Esophagus squamous epithelium (tissue), 4 donors: ENCODE measurements at regions not wholly inside any gene's neighbourhood (a gene's known extent, or its start where the extent isn't known, plus 50 kb on each side); places are given as distances from the start of the nearest gene placed in this dataset.

ENCODE experiments used
- POLR2A ChIP-seq, 4 donors: fragments of 450-650 bp; IDR thresholded peaks; one replicate each; pipeline ENCODE4 v1.6.1; 2017; ENCODE audit warnings: antibody characterized with exemption in 4 of 4, mild to moderate bottlenecking in 4 of 4, moderate library complexity in 3 of 4
- TF ChIP-seq, protein P1 (sequence below), 6 experiments: fragments of 450-650 bp in 4 of 6; fragments of 200-600 bp in 2 of 6; sonication (generic) in 2 of 6; IDR thresholded peaks; one replicate each; pipeline ENCODE4 v1.5.1; 2016 to 2019; ENCODE audit warnings: antibody characterized with exemption in 6 of 6, mild to moderate bottlenecking in 4 of 6, moderate library complexity in 4 of 6

DNA sequence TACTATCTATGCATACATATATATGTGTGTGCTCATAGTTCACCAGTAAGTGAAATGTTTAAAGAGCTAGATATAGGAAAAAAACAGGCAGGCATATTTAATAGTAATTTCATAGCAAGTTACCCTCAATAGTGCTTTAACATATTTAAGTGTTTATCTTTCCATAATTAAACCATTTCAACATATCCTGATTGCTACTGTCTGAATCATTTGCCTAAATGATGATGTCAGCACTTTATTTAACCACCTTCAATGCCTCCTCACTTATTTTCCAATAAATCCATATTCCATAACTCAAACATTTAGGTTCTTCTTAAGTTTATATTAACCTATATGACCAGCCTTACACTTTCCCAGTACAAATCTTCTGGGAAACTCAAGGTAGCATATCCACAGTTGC is 601.1 kb downstream of the ARL4A start:
- TF ChIP-seq, protein P1, sequence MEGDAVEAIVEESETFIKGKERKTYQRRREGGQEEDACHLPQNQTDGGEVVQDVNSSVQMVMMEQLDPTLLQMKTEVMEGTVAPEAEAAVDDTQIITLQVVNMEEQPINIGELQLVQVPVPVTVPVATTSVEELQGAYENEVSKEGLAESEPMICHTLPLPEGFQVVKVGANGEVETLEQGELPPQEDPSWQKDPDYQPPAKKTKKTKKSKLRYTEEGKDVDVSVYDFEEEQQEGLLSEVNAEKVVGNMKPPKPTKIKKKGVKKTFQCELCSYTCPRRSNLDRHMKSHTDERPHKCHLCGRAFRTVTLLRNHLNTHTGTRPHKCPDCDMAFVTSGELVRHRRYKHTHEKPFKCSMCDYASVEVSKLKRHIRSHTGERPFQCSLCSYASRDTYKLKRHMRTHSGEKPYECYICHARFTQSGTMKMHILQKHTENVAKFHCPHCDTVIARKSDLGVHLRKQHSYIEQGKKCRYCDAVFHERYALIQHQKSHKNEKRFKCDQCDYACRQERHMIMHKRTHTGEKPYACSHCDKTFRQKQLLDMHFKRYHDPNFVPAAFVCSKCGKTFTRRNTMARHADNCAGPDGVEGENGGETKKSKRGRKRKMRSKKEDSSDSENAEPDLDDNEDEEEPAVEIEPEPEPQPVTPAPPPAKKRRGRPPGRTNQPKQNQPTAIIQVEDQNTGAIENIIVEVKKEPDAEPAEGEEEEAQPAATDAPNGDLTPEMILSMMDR (IDR thresholded peaks at IDR 0.05), result no peak
- TF ChIP-seq POLR2A (IDR thresholded peaks at IDR 0.05), result no peak
